ENCODE measurements at regions not wholly inside any gene's neighbourhood (a gene's known extent, or its start where the extent isn't known, plus 50 kb on each side); places are given as distances from the start of the nearest gene placed in this dataset.

GRCh38 chr3:124316034-124316287, 324.0 kb upstream of the ROPN1 start:
- no peak for TF ChIP-seq EP300 (IDR thresholded peaks at IDR 0.05)
- TF ChIP-seq CTCF (IDR thresholded peaks at IDR 0.05): no peak
- TF ChIP-seq POLR2A (IDR thresholded peaks at IDR 0.05): no peak
